OCI-LY7 (cell line): ENCODE measurements at regions not wholly inside any gene's neighbourhood (a gene's known extent, or its start where the extent isn't known, plus 50 kb on each side); places are given as distances from the start of the nearest gene placed in this dataset.
"Not testable (repeated sequence)": the region's sequence is repeated elsewhere in the genome, so short reads cannot be mapped to it uniquely, and the experiment has no call there.

Experiments used
- CTCF ChIP-seq: fragments of 200-600 bp; sonication (generic); conservative IDR thresholded peaks from 2 replicates; pipeline ENCODE4 v1.5.1; 2014; ENCODE audit warnings: mild to moderate bottlenecking, antibody characterized with exemption, low read length, moderate library complexity, mixed read lengths
- EZH2phosphoT487 ChIP-seq: fragments of 200-600 bp; sonication (generic); IDR thresholded peaks from 2 replicates; pipeline ENCODE4 v1.6.1; 2018; ENCODE audit warnings: low read depth, borderline replicate concordance, mild to moderate bottlenecking, mixed run types, antibody characterized with exemption, low read length, moderate library complexity, mixed read lengths

- not testable (repeated sequence) for TF ChIP-seq CTCF, EZH2phosphoT487
Measured at GRCh38 chr1:866631-867299, 57.0 kb upstream of the SAMD11 start.
